HepG2 (cell line): ENCODE measurements at regions not wholly inside any gene's neighbourhood (a gene's known extent, or its start where the extent isn't known, plus 50 kb on each side); places are given as distances from the start of the nearest gene placed in this dataset.

Experiments
- ASH2L ChIP-seq: fragments of 300-600, 200-600 bp; sonication (generic); IDR thresholded peaks from 2 replicates; pipeline ENCODE4 v1.7.0; 2017; ENCODE audit warnings: low read depth, mild to moderate bottlenecking, moderate library complexity, mixed read lengths, low read length; ENCODE audit not compliant: insufficient read length
- ELF1 ChIP-seq: sonication (generic); formaldehyde crosslinking; IDR thresholded peaks from 2 replicates; pipeline ENCODE4 v1.4.0; 2020; ENCODE audit warnings: missing genetic modification reagents
- ELF4 ChIP-seq: sonication (generic); formaldehyde crosslinking; IDR thresholded peaks from 2 replicates; pipeline ENCODE4 v1.5.0; 2020; ENCODE audit warnings: missing genetic modification reagents, mild to moderate bottlenecking, moderate library complexity, borderline replicate concordance
- HOMEZ ChIP-seq: IDR thresholded peaks from 2 replicates; pipeline ENCODE4 v1.6.1; 2016; ENCODE audit warnings: low read depth
- KAT8 ChIP-seq: IDR thresholded peaks from 2 replicates; pipeline ENCODE4 v1.6.1; 2016; ENCODE audit warnings: missing genetic modification reagents, missing compliant biosample characterization
- MBD4 ChIP-seq: IDR thresholded peaks from 2 replicates; pipeline ENCODE4 v1.6.1; 2012; ENCODE audit warnings: low read length, inconsistent platforms, borderline replicate concordance
- MLX ChIP-seq: IDR thresholded peaks from 2 replicates; pipeline ENCODE4 v1.6.1; 2016
- PAXIP1 ChIP-seq: sonication (generic); formaldehyde crosslinking; conservative IDR thresholded peaks from 2 replicates; pipeline ENCODE4 v1.4.0; 2020; ENCODE audit warnings: mild to moderate bottlenecking, missing genetic modification reagents, moderate library complexity
- POGZ ChIP-seq: sonication (generic); formaldehyde crosslinking; IDR thresholded peaks from 2 replicates; pipeline ENCODE4 v1.4.0; 2020; ENCODE audit warnings: mild to moderate bottlenecking, missing genetic modification reagents
- SRSF1 ChIP-seq: fragments of 200-400 bp; formaldehyde crosslinking; optimal IDR thresholded peaks from 2 replicates; pipeline ENCODE3; 2017; ENCODE audit warnings: mild to moderate bottlenecking, low read depth, low read length, moderate library complexity
- TFE3 ChIP-seq: IDR thresholded peaks from 2 replicates; pipeline ENCODE4 v1.6.1; 2016
- ZNF124 ChIP-seq: sonication (generic); formaldehyde crosslinking; IDR thresholded peaks from 2 replicates; pipeline ENCODE4 v1.4.0; 2020; ENCODE audit warnings: missing genetic modification reagents
- ZNF281 ChIP-seq: sonication (generic); formaldehyde crosslinking; IDR thresholded peaks from 2 replicates; pipeline ENCODE4 v1.4.0; 2020; ENCODE audit warnings: missing genetic modification reagents, borderline replicate concordance
- ZNF569 ChIP-seq: sonication (generic); formaldehyde crosslinking; IDR thresholded peaks from 2 replicates; pipeline ENCODE4 v1.5.0; 2020; ENCODE audit warnings: mild to moderate bottlenecking, missing genetic modification reagents, moderate library complexity, borderline replicate concordance
- ZNF670 ChIP-seq: sonication (generic); formaldehyde crosslinking; IDR thresholded peaks from 2 replicates; pipeline ENCODE4 v1.8.0; 2022; ENCODE audit warnings: mild to moderate bottlenecking, missing genetic modification reagents, borderline replicate concordance

GRCh38 chr15:53830707-53831386, 71.4 kb upstream of the WDR72 start (continued):
- peak; percentile 47; the same call in 1 of the 2 replicates for TF ChIP-seq ZNF670 (CRISPR knock-in tag)
- TF ChIP-seq MBD4: no peak
- TF ChIP-seq KAT8 (CRISPR knock-in tag): peak; percentile 30; the same call in 1 of the 2 replicates
- TF ChIP-seq ZNF124 (CRISPR knock-in tag): peak; percentile 64; the same call in 1 of the 2 replicates
- TF ChIP-seq TFE3 (CRISPR knock-in tag): peak; percentile 89
- peak; percentile 47 for TF ChIP-seq ASH2L
- no peak for TF ChIP-seq ELF1 (CRISPR knock-in tag)
- peak; percentile 87 for TF ChIP-seq PAXIP1 (CRISPR knock-in tag)
- TF ChIP-seq SRSF1: no peak
- peak; percentile 70 for TF ChIP-seq HOMEZ (CRISPR knock-in tag)
- 0 out of 2 replicates have a peak, but pooled peaks have one; percentile 73 for TF ChIP-seq ELF4 (CRISPR knock-in tag)
- TF ChIP-seq ZNF569: no peak
- peak; percentile 87 for TF ChIP-seq POGZ
- 0 out of 2 replicates have a peak, but pooled peaks have one; percentile 14 for TF ChIP-seq ZNF281 (CRISPR knock-in tag)
- peak; percentile 99 for TF ChIP-seq MLX
